Neural progenitor cell (in vitro differentiated cells): ENCODE measurements at regions not wholly inside any gene's neighbourhood (a gene's known extent, or its start where the extent isn't known, plus 50 kb on each side); places are given as distances from the start of the nearest gene placed in this dataset.
"Not testable (repeated sequence)": the region's sequence is repeated elsewhere in the genome, so short reads cannot be mapped to it uniquely, and the experiment has no call there.

Experiments
- EZH2 ChIP-seq: fragments of 200-600 bp; sonication (generic); IDR thresholded peaks from 2 replicates; pipeline ENCODE4 v1.6.1; 2017; ENCODE audit warnings: antibody characterized with exemption, mild to moderate bottlenecking, moderate library complexity
- EZH2phosphoT487 ChIP-seq: fragments of 200-600 bp; sonication (generic); IDR thresholded peaks from 2 replicates; pipeline ENCODE4 v1.6.1; 2017; ENCODE audit warnings: antibody characterized with exemption
- TF ChIP-seq, protein P1 (sequence below): fragments of 200-600 bp; sonication (generic); IDR thresholded peaks from 2 replicates; pipeline ENCODE4 v1.5.1; 2017; ENCODE audit warnings: antibody characterized with exemption, mild to moderate bottlenecking

DNA sequence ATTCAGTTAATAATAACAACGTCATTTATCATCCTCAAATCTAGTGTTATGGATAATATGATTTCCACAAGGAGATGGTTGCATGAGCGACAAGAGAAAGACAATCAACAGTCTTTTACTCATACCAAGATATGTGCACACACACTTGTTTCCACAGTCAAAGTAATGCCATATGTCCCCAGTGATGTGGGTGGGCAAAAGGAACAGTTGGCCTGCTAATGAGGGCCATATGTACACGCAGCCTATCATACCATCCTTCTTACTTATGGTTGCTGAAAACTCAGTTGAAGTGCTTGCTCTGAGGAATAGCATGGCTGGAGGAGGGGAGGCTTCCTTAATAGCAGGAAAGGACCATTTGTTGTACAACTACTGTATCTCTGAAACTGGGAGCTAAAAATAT is 110.6 kb downstream of the XKR3 start:
- TF ChIP-seq, protein P1, sequence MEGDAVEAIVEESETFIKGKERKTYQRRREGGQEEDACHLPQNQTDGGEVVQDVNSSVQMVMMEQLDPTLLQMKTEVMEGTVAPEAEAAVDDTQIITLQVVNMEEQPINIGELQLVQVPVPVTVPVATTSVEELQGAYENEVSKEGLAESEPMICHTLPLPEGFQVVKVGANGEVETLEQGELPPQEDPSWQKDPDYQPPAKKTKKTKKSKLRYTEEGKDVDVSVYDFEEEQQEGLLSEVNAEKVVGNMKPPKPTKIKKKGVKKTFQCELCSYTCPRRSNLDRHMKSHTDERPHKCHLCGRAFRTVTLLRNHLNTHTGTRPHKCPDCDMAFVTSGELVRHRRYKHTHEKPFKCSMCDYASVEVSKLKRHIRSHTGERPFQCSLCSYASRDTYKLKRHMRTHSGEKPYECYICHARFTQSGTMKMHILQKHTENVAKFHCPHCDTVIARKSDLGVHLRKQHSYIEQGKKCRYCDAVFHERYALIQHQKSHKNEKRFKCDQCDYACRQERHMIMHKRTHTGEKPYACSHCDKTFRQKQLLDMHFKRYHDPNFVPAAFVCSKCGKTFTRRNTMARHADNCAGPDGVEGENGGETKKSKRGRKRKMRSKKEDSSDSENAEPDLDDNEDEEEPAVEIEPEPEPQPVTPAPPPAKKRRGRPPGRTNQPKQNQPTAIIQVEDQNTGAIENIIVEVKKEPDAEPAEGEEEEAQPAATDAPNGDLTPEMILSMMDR = not testable (repeated sequence)
- not testable (repeated sequence) for TF ChIP-seq EZH2phosphoT487, EZH2
